Neural crest cell (in vitro differentiated cells): ENCODE measurements at regions not wholly inside any gene's neighbourhood (a gene's known extent, or its start where the extent isn't known, plus 50 kb on each side); places are given as distances from the start of the nearest gene placed in this dataset.

Experiments used
- DNase-seq: peaks from one replicate; pipeline ENCODE4 v3.0.0; 2021; ENCODE audit warnings: low read depth, mixed read lengths, low spot score
- H3K27ac Mint-ChIP-seq: one replicate; pipeline ENCODE4 v1.8.0; 2021; ENCODE audit warnings: mild to moderate bottlenecking, mixed read lengths; ENCODE audit not compliant: unreplicated experiment
- H3K27me3 Mint-ChIP-seq: 2 replicates; pipeline ENCODE4 v1.8.0; 2021; ENCODE audit warnings: low read depth, mild to moderate bottlenecking, mixed read lengths
- H3K36me3 Mint-ChIP-seq: 2 replicates; pipeline ENCODE4 v1.8.0; 2021; ENCODE audit warnings: low read depth, mild to moderate bottlenecking, mixed read lengths
- H3K4me1 Mint-ChIP-seq: 2 replicates; pipeline ENCODE4 v1.8.0; 2021; ENCODE audit warnings: mixed read lengths
- H3K4me3 Mint-ChIP-seq: one replicate; pipeline ENCODE4 v1.8.0; 2021; ENCODE audit warnings: mild to moderate bottlenecking, mixed read lengths
- H3K9me3 Mint-ChIP-seq: 2 replicates; pipeline ENCODE4 v1.8.0; 2021; ENCODE audit warnings: mixed read lengths
- TF ChIP-seq, protein P1 (sequence below): fragments of 200-600 bp; sonication (generic); conservative IDR thresholded peaks from 2 replicates; pipeline ENCODE4 v1.5.0; 2021; ENCODE audit warnings: antibody characterized with exemption, mild to moderate bottlenecking

DNA sequence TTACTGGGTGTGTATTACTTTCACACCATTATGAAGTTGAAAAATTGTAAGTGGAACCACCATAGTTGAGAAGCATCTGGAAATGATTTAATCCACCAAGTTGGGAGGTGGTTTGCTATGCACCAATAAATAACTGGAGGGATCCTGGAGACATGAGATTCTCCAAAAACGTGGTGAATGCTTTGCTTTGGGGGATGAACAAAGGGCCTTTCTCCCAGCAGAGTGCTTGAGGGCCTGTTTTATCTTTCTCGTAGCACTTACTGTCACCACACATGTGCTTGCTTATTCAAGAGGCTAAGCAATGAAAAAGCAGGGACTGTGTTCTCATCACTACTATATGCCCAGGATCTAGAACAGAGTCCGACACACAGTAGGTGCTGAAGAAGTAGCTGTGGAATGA, 371.1 kb downstream of the DHX35 start:
- Mint-ChIP-seq H3K36me3 (no peaks in the 10 kb centered on the region), H3K4me1 (no peaks in the 10 kb centered on the region), H3K4me3 (no peak overlapping the region)

DNA sequence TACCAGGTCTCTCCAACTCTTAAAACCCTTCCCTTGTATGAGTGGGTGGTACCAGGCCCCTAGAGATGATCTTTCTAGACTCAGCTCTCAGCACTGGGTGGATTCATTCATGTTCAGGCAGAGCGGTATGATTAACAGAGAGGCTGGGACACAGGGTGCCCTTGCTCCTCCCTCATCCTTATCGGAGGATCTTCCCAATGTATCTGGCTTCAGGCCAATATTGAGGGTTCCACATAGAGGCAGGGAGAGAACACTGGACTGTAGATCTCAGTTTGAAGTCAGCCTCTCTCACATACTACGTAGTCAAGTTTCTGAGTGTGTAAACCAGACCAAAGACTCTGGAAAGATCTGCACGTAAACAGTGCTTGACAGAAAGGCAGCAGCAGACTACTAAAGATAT, 366.2 kb downstream of the DHX35 start:
- Mint-ChIP-seq H3K4me1 (no peaks in the 10 kb centered on the region), H3K27ac (no peak overlapping the region), H3K36me3 (no peaks in the 10 kb centered on the region), H3K4me3 (no peak overlapping the region), H3K27me3 (peaks cover 8% of the 10 kb centered on the region), H3K9me3 (peaks cover 2% of the 10 kb centered on the region)
- DNase-seq, result no peak
- TF ChIP-seq, protein P1, sequence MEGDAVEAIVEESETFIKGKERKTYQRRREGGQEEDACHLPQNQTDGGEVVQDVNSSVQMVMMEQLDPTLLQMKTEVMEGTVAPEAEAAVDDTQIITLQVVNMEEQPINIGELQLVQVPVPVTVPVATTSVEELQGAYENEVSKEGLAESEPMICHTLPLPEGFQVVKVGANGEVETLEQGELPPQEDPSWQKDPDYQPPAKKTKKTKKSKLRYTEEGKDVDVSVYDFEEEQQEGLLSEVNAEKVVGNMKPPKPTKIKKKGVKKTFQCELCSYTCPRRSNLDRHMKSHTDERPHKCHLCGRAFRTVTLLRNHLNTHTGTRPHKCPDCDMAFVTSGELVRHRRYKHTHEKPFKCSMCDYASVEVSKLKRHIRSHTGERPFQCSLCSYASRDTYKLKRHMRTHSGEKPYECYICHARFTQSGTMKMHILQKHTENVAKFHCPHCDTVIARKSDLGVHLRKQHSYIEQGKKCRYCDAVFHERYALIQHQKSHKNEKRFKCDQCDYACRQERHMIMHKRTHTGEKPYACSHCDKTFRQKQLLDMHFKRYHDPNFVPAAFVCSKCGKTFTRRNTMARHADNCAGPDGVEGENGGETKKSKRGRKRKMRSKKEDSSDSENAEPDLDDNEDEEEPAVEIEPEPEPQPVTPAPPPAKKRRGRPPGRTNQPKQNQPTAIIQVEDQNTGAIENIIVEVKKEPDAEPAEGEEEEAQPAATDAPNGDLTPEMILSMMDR, result no peak

More for the DNA sequence above, 371.1 kb downstream of the DHX35 start:
- no peak overlapping the region for H3K27ac Mint-ChIP-seq
- H3K27me3 Mint-ChIP-seq, result no peaks in the 10 kb centered on the region
- TF ChIP-seq, protein P1, result no peak
- no peak for DNase-seq
- peaks cover 2% of the 10 kb centered on the region for H3K9me3 Mint-ChIP-seq

DNA sequence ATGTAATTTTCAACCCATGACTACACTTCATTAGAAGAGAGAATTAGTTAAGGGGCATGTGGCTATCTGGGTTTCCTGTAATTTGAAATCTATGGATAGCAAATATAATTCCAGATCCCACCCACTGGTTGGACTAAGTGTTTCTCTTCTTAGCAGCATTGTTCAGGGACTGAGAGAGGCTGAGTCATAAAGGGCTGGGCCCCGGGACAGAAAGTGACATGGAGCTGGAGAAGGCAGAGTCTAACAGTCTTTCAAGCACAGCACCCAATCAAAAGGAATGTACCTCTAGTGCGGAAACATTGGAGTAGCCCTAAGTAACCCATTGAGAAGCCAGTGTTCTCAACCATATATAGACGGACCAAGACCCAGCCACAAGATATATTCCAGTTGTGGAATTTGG, 363.9 kb downstream of the DHX35 start:
- no peak for DNase-seq
- H3K4me3 Mint-ChIP-seq, result no peak overlapping the region
- no peaks in the 10 kb centered on the region for H3K4me1 Mint-ChIP-seq
- no peaks in the 10 kb centered on the region for H3K9me3 Mint-ChIP-seq
- H3K27me3 Mint-ChIP-seq, result peaks cover 10% of the 10 kb centered on the region
- H3K27ac Mint-ChIP-seq, result no peak overlapping the region
- no peaks in the 10 kb centered on the region for H3K36me3 Mint-ChIP-seq
- TF ChIP-seq, protein P1, result no peak

DNA sequence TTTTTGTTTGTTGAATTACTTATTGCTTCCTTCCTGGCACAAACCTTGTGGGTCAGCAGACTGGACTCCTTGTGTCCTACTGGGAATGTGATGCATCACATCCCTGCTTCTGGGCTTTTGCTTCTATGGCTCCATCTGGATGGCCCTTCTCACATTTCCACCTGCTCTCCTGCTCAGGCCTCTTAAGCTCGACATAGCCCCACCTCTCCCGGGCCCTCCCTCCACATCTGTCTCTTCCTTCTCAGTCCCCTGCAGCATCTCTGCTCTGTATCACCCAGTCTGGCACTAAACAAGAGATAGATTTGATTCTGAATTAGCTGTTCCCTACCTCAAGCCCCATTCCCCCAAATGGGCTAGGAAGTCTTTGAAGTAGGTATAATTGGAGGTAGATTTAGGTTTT, 356.8 kb downstream of the DHX35 start:
- DNase-seq, result no peak
- Mint-ChIP-seq H3K9me3 (no peaks in the 10 kb centered on the region), H3K36me3 (no peaks in the 10 kb centered on the region), H3K27me3 (peaks cover 36% of the 10 kb centered on the region), H3K4me3 (no peak overlapping the region), H3K27ac (no peak overlapping the region), H3K4me1 (no peaks in the 10 kb centered on the region)
- TF ChIP-seq, protein P1, result no peak

DNA sequence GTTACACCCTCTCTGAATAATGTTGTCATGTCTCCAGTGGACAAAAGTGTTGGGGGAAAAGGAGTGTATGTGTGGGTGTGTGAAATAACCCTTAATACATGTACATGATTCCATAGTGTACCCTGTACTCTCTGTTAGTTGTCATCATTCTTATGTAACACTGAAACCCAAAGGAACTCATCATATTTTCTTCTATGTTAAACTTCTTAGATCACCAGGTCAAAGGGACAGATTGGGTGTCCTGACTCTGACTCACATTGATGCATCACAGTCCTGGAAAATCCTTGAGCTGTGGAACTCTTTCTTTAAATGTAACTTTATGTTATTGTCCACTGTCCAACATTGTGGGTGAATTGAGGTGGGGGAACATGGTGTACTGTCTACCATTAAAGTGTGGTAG, 350.5 kb downstream of the DHX35 start:
- H3K27me3 Mint-ChIP-seq, result peaks cover 31% of the 10 kb centered on the region
- H3K9me3 Mint-ChIP-seq, result no peaks in the 10 kb centered on the region
- H3K4me3 Mint-ChIP-seq, result no peak overlapping the region
- no peaks in the 10 kb centered on the region for H3K36me3 Mint-ChIP-seq
- TF ChIP-seq, protein P1, result no peak
- no peak for DNase-seq
- H3K27ac Mint-ChIP-seq, result no peak overlapping the region
- H3K4me1 Mint-ChIP-seq, result no peaks in the 10 kb centered on the region
